ENCODE measurements at regions not wholly inside any gene's neighbourhood (a gene's known extent, or its start where the extent isn't known, plus 50 kb on each side); places are given as distances from the start of the nearest gene placed in this dataset.

- no peak overlapping the region for H3K4me3 ChIP-seq
- no peak for DNase-seq (ENCODE audit: low read depth, low spot score)
- TF ChIP-seq FOXP2 (optimal IDR thresholded peaks at IDR 0.05; ENCODE audit: control extremely low read depth, extremely low read length, insufficient read depth) = no peak
- no peak for TF ChIP-seq EZH2 (IDR thresholded peaks at IDR 0.05)
- no peak for TF ChIP-seq POLR2AphosphoS5 (IDR thresholded peaks at IDR 0.05; ENCODE audit: borderline replicate concordance, low read depth, low read length)
These were observed 550.1 kb upstream of the CDH8 start for GRCh38 chr16:62586128-62586862.

GRCh38 chr16:62585041-62585545 is 548.9 kb upstream of the CDH8 start:
- Histone ChIP-seq H3K9ac (ENCODE audit: insufficient read length) (no peak overlapping the region), H3K4me3 (no peak overlapping the region), H3K9me3 (ENCODE audit: low read depth, low read length) (no peaks in the 10 kb centered on the region), H3K36me3 (ENCODE audit: insufficient read depth, low read length) (no peaks in the 10 kb centered on the region), H3K27ac (no peak overlapping the region)
- TF ChIP-seq FOXP2 (optimal IDR thresholded peaks at IDR 0.05; ENCODE audit: control extremely low read depth, extremely low read length, insufficient read depth) (no peak), POLR2AphosphoS5 (IDR thresholded peaks at IDR 0.05; ENCODE audit: borderline replicate concordance, low read depth, low read length) (no peak), EZH2 (IDR thresholded peaks at IDR 0.05) (no peak)
- no peak for DNase-seq (ENCODE audit: low read depth, low spot score)

More at GRCh38 chr16:62586128-62586862, 550.1 kb upstream of the CDH8 start:
- Histone ChIP-seq H3K27ac (no peak overlapping the region), H3K9me3 (ENCODE audit: low read depth, low read length) (no peaks in the 10 kb centered on the region), H3K9ac (ENCODE audit: insufficient read length) (no peak overlapping the region), H3K36me3 (ENCODE audit: insufficient read depth, low read length) (no peaks in the 10 kb centered on the region)

DNA sequence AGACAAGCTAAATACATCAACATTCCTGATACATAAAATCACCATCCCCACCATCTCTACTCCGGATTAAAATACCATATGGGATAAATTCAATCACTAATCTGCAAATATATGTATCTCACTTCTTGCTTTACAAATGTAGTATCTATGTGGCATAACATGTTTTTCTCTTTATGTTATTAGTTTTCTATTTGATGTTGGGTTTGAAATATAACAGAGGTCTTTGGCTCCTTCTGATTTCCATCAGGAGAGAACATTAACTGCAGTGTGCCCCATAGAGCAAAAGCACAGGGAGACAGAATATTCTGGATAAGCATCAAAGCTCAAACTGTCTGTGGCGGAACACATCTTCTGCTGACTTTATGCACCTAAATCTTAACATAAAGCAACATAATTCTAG is 547.2 kb upstream of the CDH8 start:
- no peak overlapping the region for H3K9ac ChIP-seq (ENCODE audit: insufficient read length)
- TF ChIP-seq EZH2 (IDR thresholded peaks at IDR 0.05) (no peak), FOXP2 (optimal IDR thresholded peaks at IDR 0.05; ENCODE audit: control extremely low read depth, extremely low read length, insufficient read depth) (no peak), POLR2AphosphoS5 (IDR thresholded peaks at IDR 0.05; ENCODE audit: borderline replicate concordance, low read depth, low read length) (no peak)
- H3K9me3 ChIP-seq (ENCODE audit: low read depth, low read length) = no peaks in the 10 kb centered on the region
- no peak for DNase-seq (ENCODE audit: low read depth, low spot score)
- no peaks in the 10 kb centered on the region for H3K36me3 ChIP-seq (ENCODE audit: insufficient read depth, low read length)
- no peak overlapping the region for H3K27ac ChIP-seq
- no peak overlapping the region for H3K4me3 ChIP-seq

GRCh38 chr16:62573466-62573865 is 537.2 kb upstream of the CDH8 start:
- DNase-seq (ENCODE audit: low read depth, low spot score) = no peak
- no peak for TF ChIP-seq EZH2 (IDR thresholded peaks at IDR 0.05)
- no peak for TF ChIP-seq FOXP2 (optimal IDR thresholded peaks at IDR 0.05; ENCODE audit: control extremely low read depth, extremely low read length, insufficient read depth)
- TF ChIP-seq POLR2AphosphoS5 (IDR thresholded peaks at IDR 0.05; ENCODE audit: borderline replicate concordance, low read depth, low read length) = no peak
- Histone ChIP-seq H3K4me3 (no peak overlapping the region), H3K27ac (no peak overlapping the region), H3K36me3 (ENCODE audit: insufficient read depth, low read length) (no peaks in the 10 kb centered on the region), H3K9ac (ENCODE audit: insufficient read length) (no peak overlapping the region), H3K9me3 (ENCODE audit: low read depth, low read length) (no peaks in the 10 kb centered on the region)

GRCh38 chr16:62568926-62569325 is 532.7 kb upstream of the CDH8 start:
- no peaks in the 10 kb centered on the region for H3K9me3 ChIP-seq (ENCODE audit: low read depth, low read length)
- H3K27ac ChIP-seq = no peak overlapping the region
- TF ChIP-seq FOXP2 (optimal IDR thresholded peaks at IDR 0.05; ENCODE audit: control extremely low read depth, extremely low read length, insufficient read depth) (no peak), EZH2 (IDR thresholded peaks at IDR 0.05) (no peak), POLR2AphosphoS5 (IDR thresholded peaks at IDR 0.05; ENCODE audit: borderline replicate concordance, low read depth, low read length) (no peak)
- H3K36me3 ChIP-seq (ENCODE audit: insufficient read depth, low read length) = no peaks in the 10 kb centered on the region
- no peak overlapping the region for H3K9ac ChIP-seq (ENCODE audit: insufficient read length)
- no peak for DNase-seq (ENCODE audit: low read depth, low spot score)
- H3K4me3 ChIP-seq = no peak overlapping the region

DNA sequence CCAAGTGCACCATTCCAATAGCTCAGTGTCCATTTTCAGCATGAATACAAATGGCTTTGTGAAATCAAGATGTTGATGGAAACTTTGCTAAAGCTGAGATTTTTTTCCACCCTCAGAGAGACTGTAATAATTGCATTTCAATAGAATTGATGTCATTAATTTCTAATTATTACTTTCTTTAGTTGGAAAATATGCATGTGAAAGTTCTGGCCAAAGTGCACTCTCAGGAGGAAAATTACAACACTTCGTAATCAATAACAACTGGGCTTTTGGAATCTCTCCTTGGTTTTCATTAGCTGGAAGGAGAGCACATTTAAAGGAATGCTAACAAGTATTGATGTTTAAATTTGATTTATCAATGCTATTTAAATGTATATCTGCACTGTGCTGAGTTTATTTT is 529.5 kb upstream of the CDH8 start:
- TF ChIP-seq FOXP2 (optimal IDR thresholded peaks at IDR 0.05; ENCODE audit: control extremely low read depth, extremely low read length, insufficient read depth) (no peak), EZH2 (IDR thresholded peaks at IDR 0.05) (no peak), POLR2AphosphoS5 (IDR thresholded peaks at IDR 0.05; ENCODE audit: borderline replicate concordance, low read depth, low read length) (no peak)

GRCh38 chr16:62564291-62564690 is 528.1 kb upstream of the CDH8 start:
- H3K9me3 ChIP-seq (ENCODE audit: low read depth, low read length) = no peaks in the 10 kb centered on the region
- no peak overlapping the region for H3K27ac ChIP-seq
- no peak overlapping the region for H3K9ac ChIP-seq (ENCODE audit: insufficient read length)
- no peak overlapping the region for H3K4me3 ChIP-seq
- no peaks in the 10 kb centered on the region for H3K36me3 ChIP-seq (ENCODE audit: insufficient read depth, low read length)
- no peak for TF ChIP-seq FOXP2 (optimal IDR thresholded peaks at IDR 0.05; ENCODE audit: control extremely low read depth, extremely low read length, insufficient read depth)
- no peak for TF ChIP-seq EZH2 (IDR thresholded peaks at IDR 0.05)
- no peak for TF ChIP-seq POLR2AphosphoS5 (IDR thresholded peaks at IDR 0.05; ENCODE audit: borderline replicate concordance, low read depth, low read length)
- DNase-seq (ENCODE audit: low read depth, low spot score) = no peak

More for the DNA sequence above, 529.5 kb upstream of the CDH8 start:
- Histone ChIP-seq H3K4me3 (no peak overlapping the region), H3K9ac (ENCODE audit: insufficient read length) (no peak overlapping the region), H3K9me3 (ENCODE audit: low read depth, low read length) (no peaks in the 10 kb centered on the region), H3K27ac (no peak overlapping the region), H3K36me3 (ENCODE audit: insufficient read depth, low read length) (no peaks in the 10 kb centered on the region)
- no peak for DNase-seq (ENCODE audit: low read depth, low spot score)

DNA sequence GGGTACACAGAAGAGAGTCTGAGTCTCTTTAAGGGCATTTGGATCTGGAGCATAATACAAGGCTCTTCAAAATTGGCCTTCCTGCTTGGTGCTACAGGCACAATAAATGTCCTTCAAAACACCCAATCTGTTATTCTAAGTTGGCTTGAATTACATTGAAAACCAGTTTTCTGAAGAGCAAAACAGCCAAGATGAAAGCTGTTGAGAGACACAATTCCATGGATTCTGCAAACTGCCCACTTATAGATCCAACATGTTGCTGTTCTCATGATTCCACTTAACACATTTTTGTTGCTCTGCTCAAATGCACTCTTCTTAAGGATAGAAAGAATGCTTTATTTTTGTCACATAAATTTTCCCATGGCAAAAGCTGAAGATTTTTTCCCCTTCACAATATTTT is 525.9 kb upstream of the CDH8 start:
- no peak for DNase-seq (ENCODE audit: low read depth, low spot score)
- no peak overlapping the region for H3K4me3 ChIP-seq
- TF ChIP-seq EZH2 (IDR thresholded peaks at IDR 0.05) (no peak), FOXP2 (optimal IDR thresholded peaks at IDR 0.05; ENCODE audit: control extremely low read depth, extremely low read length, insufficient read depth) (no peak), POLR2AphosphoS5 (IDR thresholded peaks at IDR 0.05; ENCODE audit: borderline replicate concordance, low read depth, low read length) (no peak)
- no peak overlapping the region for H3K27ac ChIP-seq
- no peak overlapping the region for H3K9ac ChIP-seq (ENCODE audit: insufficient read length)
- no peaks in the 10 kb centered on the region for H3K9me3 ChIP-seq (ENCODE audit: low read depth, low read length)
- H3K36me3 ChIP-seq (ENCODE audit: insufficient read depth, low read length) = no peaks in the 10 kb centered on the region

Measured in SK-N-MC (cell line).